B cell (primary cell): ENCODE measurements at regions not wholly inside any gene's neighbourhood (a gene's known extent, or its start where the extent isn't known, plus 50 kb on each side); places are given as distances from the start of the nearest gene placed in this dataset.

Experiments
- CTCF ChIP-seq: fragments of 200-600 bp; IDR thresholded peaks from one replicate; pipeline ENCODE4 v1.8.0; 2022; ENCODE audit warnings: antibody characterized with exemption, mild to moderate bottlenecking
- EZH2 ChIP-seq: IDR thresholded peaks from 2 replicates; pipeline ENCODE4 v1.6.1; 2012; ENCODE audit warnings: borderline replicate concordance, low read depth, mild to moderate bottlenecking, moderate library complexity, low read length; ENCODE audit not compliant: insufficient read depth, poor library complexity, severe bottlenecking

GRCh38 chr5:42919600-42919999 is 107.9 kb upstream of the SELENOP start:
- no peak for TF ChIP-seq CTCF
- no peak for TF ChIP-seq EZH2
